GM12878 (cell line): ENCODE measurements at regions not wholly inside any gene's neighbourhood (a gene's known extent, or its start where the extent isn't known, plus 50 kb on each side); places are given as distances from the start of the nearest gene placed in this dataset.

Experiments used
- ATAC-seq: fragments of 200-7000 bp; cut with Tn5 transposase; 3 replicates; pipeline ENCODE4 v1.9.1; 2020; ENCODE audit warnings: mild to moderate bottlenecking, moderate library complexity
- BruUV-seq: library from RNA; stranded (reverse); fragments of 400-500 nt; replicated peaks from 2 replicates; lab custom pipeline; 2021; lab: Mats Ljungman, UMichigan
- CTCF ChIA-PET: fragments of 300-600 bp; sonication (Branson Sonifier 250); formaldehyde crosslinking; extraction: SDS; loops from one replicate; lab custom pipeline; 2021; ENCODE audit warnings: inconsistent platforms; lab: Yijun Ruan, JAX
- POLR2A ChIA-PET: fragments of 350-600 bp; formaldehyde crosslinking; extraction: SDS; loops from one replicate; lab custom pipeline; 2021; ENCODE audit warnings: inconsistent platforms; lab: Charles Lee
- RAD21 ChIA-PET: fragments of 300-600 bp; sonication (Branson Sonifier 250); formaldehyde crosslinking; loops from one replicate; lab custom pipeline; 2023; ENCODE audit warnings: antibody characterized with exemption; ENCODE audit not compliant: unreplicated experiment; lab: Charles Lee
- SMC1A ChIA-PET: fragments of 300-600 bp; sonication (Branson Sonifier 250); formaldehyde crosslinking; loops from one replicate; lab custom pipeline; 2023; ENCODE audit not compliant: unreplicated experiment, uncharacterized antibody; lab: Charles Lee
- DNase-seq: peaks from one replicate; pipeline ENCODE4 v3.0.0-alpha.2; 2011; ENCODE audit warnings: low read depth, low spot score
- FAIRE-seq: peaks from 3 replicates; lab custom pipeline; 2011; peaks lifted over from hg19 to GRCh38; lab: Jason Lieb, UNC
- H2AFZ ChIP-seq: 2 replicates; pipeline ENCODE4 v1.6.0; 2011; ENCODE audit warnings: low read depth, low read length, control low read depth; ENCODE audit not compliant: control insufficient read depth
- H3K27ac ChIP-seq: 2 replicates; pipeline ENCODE4 v1.5.1; 2011; ENCODE audit warnings: control low read depth; ENCODE audit not compliant: control insufficient read depth, insufficient read depth
- H3K27me3 ChIP-seq, 2 experiments: replicated peaks in 1 of 2; 2 replicates each; pipeline versions ENCODE4 v1.6.0 to v1.6.1; 2011; ENCODE audit warnings: low read length in 1 of 2; ENCODE audit not compliant: control insufficient read depth in 2 of 2, insufficient read depth in 2 of 2
- H3K36me3 ChIP-seq, 2 experiments: 2 replicates each; pipeline ENCODE4 v1.5.1; 2011; ENCODE audit warnings: low read length in 1 of 2; ENCODE audit not compliant: control insufficient read depth in 2 of 2, insufficient read depth in 2 of 2
- H3K4me1 ChIP-seq: 2 replicates; pipeline ENCODE4 v1.6.1; 2011; ENCODE audit warnings: mild to moderate bottlenecking, low read length, moderate library complexity, mixed read lengths; ENCODE audit not compliant: control insufficient read depth, insufficient read depth
- H3K4me2 ChIP-seq: 2 replicates; pipeline ENCODE4 v1.6.0; 2011; ENCODE audit warnings: control low read depth; ENCODE audit not compliant: control insufficient read depth, insufficient read depth
- H3K4me3 ChIP-seq: fragments of 200-600 bp; sonication (generic); 2 replicates; pipeline ENCODE4 v1.5.1; 2016
- H3K79me2 ChIP-seq: 2 replicates; pipeline ENCODE4 v1.6.0; 2011; ENCODE audit warnings: low read length; ENCODE audit not compliant: control insufficient read depth, insufficient read depth
- H3K9ac ChIP-seq: 2 replicates; pipeline ENCODE4 v1.8.0; 2011; ENCODE audit warnings: low read length, control low read depth, mixed read lengths; ENCODE audit not compliant: control insufficient read depth, insufficient read depth
- H3K9me3 ChIP-seq: replicated peaks from 3 replicates; pipeline ENCODE4 v1.5.1; 2011; ENCODE audit warnings: mild to moderate bottlenecking, low read length; ENCODE audit not compliant: control insufficient read depth, insufficient read depth
- H4K20me1 ChIP-seq: 2 replicates; pipeline ENCODE4 v1.6.0; 2011; ENCODE audit not compliant: control insufficient read depth, insufficient read depth
- BCL11A ChIP-seq: IDR thresholded peaks from 2 replicates; pipeline ENCODE4 v1.6.1; 2011; ENCODE audit warnings: low read depth, low read length
- CHD1 ChIP-seq: IDR thresholded peaks from 2 replicates; pipeline ENCODE4 v1.6.1; 2012; ENCODE audit warnings: low read depth, low read length, improper control_type of control experiment
- DPF2 ChIP-seq: fragments of 450-650 bp; IDR thresholded peaks from 2 replicates; pipeline ENCODE4 v1.6.1; 2017; ENCODE audit warnings: mild to moderate bottlenecking
- POU2F2 ChIP-seq: IDR thresholded peaks from 3 replicates; pipeline ENCODE4 v1.6.1; 2011; ENCODE audit warnings: low read depth, mild to moderate bottlenecking, low read length, borderline replicate concordance
- RUNX3 ChIP-seq: IDR thresholded peaks from 2 replicates; pipeline ENCODE4 v1.6.1; 2012; ENCODE audit warnings: low read length, inconsistent platforms
- SRF ChIP-seq, 2 experiments: IDR thresholded peaks; 2 replicates each; pipeline ENCODE4 v1.6.1; 2011; ENCODE audit warnings: low read depth in 2 of 2, low read length in 2 of 2, mild to moderate bottlenecking in 1 of 2, moderate library complexity in 1 of 2
- TCF7 ChIP-seq: IDR thresholded peaks from 2 replicates; pipeline ENCODE4 v1.6.1; 2014; ENCODE audit warnings: antibody characterized with exemption, borderline replicate concordance
- YY1 ChIP-seq: IDR thresholded peaks from 2 replicates; pipeline ENCODE4 v1.6.1; 2011; ENCODE audit warnings: low read depth, mild to moderate bottlenecking, low read length
- WGBS: methylation state at CpG from one replicate; pipeline ENCODE4 v1.1.6; 2016; ENCODE audit warnings: low lambda C conversion rate; ENCODE audit not compliant: insufficient replicate concordance, insufficient coverage; ENCODE audit errors: missing lambda C conversion rate; 5-methylcytosine and 5-hydroxymethylcytosine counted together
- in situ Hi-C: fragments of 300-500 bp; cut with MboI; formaldehyde crosslinking; loops from 9 replicates; pipeline ENCODE4 v1.14.3; 2018; ENCODE audit warnings: mixed read lengths
- intact Hi-C: fragments of 100-400 bp; cut with micrococcal nuclease; formaldehyde crosslinking; loops from one replicate; pipeline ENCODE4 v1.14.2; 2022; ENCODE audit not compliant: unreplicated experiment
- TF ChIP-seq, protein P1 (sequence below): IDR thresholded peaks from 2 replicates; pipeline ENCODE4 v1.6.1; 2012; ENCODE audit warnings: improper control_type of control experiment, low read depth, low read length; ENCODE audit not compliant: insufficient replicate concordance
- TF ChIP-seq, protein P2 (sequence below): fragments of 450-650 bp; IDR thresholded peaks from 2 replicates; pipeline ENCODE4 v1.6.1; 2017; ENCODE audit warnings: mild to moderate bottlenecking, moderate library complexity
- TF ChIP-seq, protein P3 (sequence below): fragments of 150-350 bp; IDR thresholded peaks from 2 replicates; pipeline ENCODE4 v1.6.1; 2016; ENCODE audit warnings: low read depth, low read length

DNA sequence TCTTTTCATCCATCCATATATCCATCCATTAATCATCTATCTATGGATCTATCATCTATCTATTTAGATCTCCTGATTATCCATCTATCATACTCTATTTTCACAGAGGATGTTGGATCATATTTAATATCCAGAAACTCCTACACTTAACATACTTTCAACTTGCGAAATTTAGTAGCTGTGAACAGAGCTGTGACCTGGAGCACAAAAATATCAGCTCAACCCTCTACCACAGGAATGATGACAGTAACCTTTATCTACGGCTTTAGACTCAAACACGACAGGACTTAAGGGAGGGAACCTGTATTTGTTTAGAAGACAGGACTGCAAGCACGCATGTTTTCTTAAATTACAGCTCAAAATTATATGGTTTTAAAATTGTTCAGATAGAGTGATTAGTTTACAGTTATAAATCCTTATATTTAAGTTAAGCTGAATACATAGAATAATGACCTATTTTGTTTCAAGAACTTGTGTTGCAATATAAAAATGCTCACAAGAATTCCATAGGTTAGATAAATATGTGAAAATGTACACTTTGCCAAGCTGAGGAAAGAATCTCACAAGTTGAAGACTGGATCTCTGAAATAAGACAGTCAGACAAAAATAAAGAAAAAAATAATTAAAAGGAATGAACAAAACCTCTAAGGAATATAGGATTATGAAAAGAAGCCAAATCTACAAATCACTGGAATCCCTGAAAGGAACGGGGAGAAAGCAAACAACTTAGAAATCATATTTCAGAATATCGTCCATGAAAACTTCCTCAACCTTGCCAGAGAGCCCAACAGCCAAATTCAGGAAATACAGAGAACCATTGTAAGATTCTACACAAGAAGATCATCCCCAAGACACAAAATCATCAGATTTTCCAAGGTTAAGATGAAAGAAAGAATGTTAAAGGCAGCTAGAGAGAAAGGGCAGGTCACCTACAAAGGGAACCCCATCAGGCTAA is 142.0 kb downstream of the COL6A3 start:
- ATAC-seq (no peak), FAIRE-seq (no peak), DNase-seq (no peak)
- Histone ChIP-seq H3K9me3 (no peaks in the 10 kb centered on the region), H2AFZ (no peak overlapping the region), H3K27me3 (no peaks in the 10 kb centered on the region; a peak in 2 of 4 replicates), H3K4me2 (no peak overlapping the region), H3K9ac (no peak overlapping the region), H4K20me1 (no peaks in the 10 kb centered on the region), H3K36me3 (no peaks in the 10 kb centered on the region), H3K4me3 (no peak overlapping the region), H3K79me2 (no peaks in the 10 kb centered on the region), H3K27ac (no peak overlapping the region), H3K4me1 (no peaks in the 10 kb centered on the region)
- TF ChIP-seq BCL11A = no peak
- TF ChIP-seq TCF7 = no peak
- no peak for TF ChIP-seq RUNX3
- TF ChIP-seq SRF (IDR thresholded peaks at IDR 0.05; ENCODE audit: low read depth in 2 of 2, low read length in 2 of 2) = no peak
- TF ChIP-seq POU2F2 = no peak
- TF ChIP-seq, protein P1, sequence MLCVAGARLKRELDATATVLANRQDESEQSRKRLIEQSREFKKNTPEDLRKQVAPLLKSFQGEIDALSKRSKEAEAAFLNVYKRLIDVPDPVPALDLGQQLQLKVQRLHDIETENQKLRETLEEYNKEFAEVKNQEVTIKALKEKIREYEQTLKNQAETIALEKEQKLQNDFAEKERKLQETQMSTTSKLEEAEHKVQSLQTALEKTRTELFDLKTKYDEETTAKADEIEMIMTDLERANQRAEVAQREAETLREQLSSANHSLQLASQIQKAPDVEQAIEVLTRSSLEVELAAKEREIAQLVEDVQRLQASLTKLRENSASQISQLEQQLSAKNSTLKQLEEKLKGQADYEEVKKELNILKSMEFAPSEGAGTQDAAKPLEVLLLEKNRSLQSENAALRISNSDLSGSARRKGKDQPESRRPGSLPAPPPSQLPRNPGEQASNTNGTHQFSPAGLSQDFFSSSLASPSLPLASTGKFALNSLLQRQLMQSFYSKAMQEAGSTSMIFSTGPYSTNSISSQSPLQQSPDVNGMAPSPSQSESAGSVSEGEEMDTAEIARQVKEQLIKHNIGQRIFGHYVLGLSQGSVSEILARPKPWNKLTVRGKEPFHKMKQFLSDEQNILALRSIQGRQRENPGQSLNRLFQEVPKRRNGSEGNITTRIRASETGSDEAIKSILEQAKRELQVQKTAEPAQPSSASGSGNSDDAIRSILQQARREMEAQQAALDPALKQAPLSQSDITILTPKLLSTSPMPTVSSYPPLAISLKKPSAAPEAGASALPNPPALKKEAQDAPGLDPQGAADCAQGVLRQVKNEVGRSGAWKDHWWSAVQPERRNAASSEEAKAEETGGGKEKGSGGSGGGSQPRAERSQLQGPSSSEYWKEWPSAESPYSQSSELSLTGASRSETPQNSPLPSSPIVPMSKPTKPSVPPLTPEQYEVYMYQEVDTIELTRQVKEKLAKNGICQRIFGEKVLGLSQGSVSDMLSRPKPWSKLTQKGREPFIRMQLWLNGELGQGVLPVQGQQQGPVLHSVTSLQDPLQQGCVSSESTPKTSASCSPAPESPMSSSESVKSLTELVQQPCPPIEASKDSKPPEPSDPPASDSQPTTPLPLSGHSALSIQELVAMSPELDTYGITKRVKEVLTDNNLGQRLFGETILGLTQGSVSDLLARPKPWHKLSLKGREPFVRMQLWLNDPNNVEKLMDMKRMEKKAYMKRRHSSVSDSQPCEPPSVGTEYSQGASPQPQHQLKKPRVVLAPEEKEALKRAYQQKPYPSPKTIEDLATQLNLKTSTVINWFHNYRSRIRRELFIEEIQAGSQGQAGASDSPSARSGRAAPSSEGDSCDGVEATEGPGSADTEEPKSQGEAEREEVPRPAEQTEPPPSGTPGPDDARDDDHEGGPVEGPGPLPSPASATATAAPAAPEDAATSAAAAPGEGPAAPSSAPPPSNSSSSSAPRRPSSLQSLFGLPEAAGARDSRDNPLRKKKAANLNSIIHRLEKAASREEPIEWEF = no peak
- no peak for TF ChIP-seq YY1
- no peak for TF ChIP-seq CHD1
- TF ChIP-seq, protein P2, sequence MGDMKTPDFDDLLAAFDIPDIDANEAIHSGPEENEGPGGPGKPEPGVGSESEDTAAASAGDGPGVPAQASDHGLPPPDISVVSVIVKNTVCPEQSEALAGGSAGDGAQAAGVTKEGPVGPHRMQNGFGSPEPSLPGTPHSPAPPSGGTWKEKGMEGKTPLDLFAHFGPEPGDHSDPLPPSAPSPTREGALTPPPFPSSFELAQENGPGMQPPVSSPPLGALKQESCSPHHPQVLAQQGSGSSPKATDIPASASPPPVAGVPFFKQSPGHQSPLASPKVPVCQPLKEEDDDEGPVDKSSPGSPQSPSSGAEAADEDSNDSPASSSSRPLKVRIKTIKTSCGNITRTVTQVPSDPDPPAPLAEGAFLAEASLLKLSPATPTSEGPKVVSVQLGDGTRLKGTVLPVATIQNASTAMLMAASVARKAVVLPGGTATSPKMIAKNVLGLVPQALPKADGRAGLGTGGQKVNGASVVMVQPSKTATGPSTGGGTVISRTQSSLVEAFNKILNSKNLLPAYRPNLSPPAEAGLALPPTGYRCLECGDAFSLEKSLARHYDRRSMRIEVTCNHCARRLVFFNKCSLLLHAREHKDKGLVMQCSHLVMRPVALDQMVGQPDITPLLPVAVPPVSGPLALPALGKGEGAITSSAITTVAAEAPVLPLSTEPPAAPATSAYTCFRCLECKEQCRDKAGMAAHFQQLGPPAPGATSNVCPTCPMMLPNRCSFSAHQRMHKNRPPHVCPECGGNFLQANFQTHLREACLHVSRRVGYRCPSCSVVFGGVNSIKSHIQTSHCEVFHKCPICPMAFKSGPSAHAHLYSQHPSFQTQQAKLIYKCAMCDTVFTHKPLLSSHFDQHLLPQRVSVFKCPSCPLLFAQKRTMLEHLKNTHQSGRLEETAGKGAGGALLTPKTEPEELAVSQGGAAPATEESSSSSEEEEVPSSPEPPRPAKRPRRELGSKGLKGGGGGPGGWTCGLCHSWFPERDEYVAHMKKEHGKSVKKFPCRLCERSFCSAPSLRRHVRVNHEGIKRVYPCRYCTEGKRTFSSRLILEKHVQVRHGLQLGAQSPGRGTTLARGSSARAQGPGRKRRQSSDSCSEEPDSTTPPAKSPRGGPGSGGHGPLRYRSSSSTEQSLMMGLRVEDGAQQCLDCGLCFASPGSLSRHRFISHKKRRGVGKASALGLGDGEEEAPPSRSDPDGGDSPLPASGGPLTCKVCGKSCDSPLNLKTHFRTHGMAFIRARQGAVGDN = no peak
- TF ChIP-seq, protein P3, sequence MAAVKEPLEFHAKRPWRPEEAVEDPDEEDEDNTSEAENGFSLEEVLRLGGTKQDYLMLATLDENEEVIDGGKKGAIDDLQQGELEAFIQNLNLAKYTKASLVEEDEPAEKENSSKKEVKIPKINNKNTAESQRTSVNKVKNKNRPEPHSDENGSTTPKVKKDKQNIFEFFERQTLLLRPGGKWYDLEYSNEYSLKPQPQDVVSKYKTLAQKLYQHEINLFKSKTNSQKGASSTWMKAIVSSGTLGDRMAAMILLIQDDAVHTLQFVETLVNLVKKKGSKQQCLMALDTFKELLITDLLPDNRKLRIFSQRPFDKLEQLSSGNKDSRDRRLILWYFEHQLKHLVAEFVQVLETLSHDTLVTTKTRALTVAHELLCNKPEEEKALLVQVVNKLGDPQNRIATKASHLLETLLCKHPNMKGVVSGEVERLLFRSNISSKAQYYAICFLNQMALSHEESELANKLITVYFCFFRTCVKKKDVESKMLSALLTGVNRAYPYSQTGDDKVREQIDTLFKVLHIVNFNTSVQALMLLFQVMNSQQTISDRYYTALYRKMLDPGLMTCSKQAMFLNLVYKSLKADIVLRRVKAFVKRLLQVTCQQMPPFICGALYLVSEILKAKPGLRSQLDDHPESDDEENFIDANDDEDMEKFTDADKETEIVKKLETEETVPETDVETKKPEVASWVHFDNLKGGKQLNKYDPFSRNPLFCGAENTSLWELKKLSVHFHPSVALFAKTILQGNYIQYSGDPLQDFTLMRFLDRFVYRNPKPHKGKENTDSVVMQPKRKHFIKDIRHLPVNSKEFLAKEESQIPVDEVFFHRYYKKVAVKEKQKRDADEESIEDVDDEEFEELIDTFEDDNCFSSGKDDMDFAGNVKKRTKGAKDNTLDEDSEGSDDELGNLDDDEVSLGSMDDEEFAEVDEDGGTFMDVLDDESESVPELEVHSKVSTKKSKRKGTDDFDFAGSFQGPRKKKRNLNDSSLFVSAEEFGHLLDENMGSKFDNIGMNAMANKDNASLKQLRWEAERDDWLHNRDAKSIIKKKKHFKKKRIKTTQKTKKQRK = no peak
- no peak for TF ChIP-seq DPF2
- intact Hi-C loops = no loop called here
- no TSS peak for BruUV-seq
- ChIA-PET SMC1A (interaction anchor here (0.8 to 1.0 kb wide), 2 partner anchors 79 to 137 kb away, joined by 3 read pairs; no protein-coding TSS in a partner anchor), POLR2A (no interaction called here), CTCF (no interaction called here), RAD21 (no interaction called here)
- WGBS = 25% methylated on average over 6 of the region's 6 CpGs
- in situ Hi-C loops = no loop called here
